Endothelial cell of umbilical vein (primary cell): ENCODE measurements at regions not wholly inside any gene's neighbourhood (a gene's known extent, or its start where the extent isn't known, plus 50 kb on each side); places are given as distances from the start of the nearest gene placed in this dataset.

Experiments
- BruUV-seq: library from RNA; stranded (reverse); fragments of 400-500 nt; replicated peaks from 2 replicates; lab custom pipeline; 2021; lab: Mats Ljungman, UMichigan
- CTCF ChIA-PET: fragments of 300-600, 350-600 bp; sonication (Branson Sonifier 250); formaldehyde crosslinking; loops from one replicate; lab custom pipeline; 2021; ENCODE audit warnings: antibody characterized with exemption, inconsistent platforms; lab: Charles Lee
- POLR2A ChIA-PET: fragments of 300-600, 350-600 bp; sonication (Branson Sonifier 250); formaldehyde crosslinking; loops from one replicate; lab custom pipeline; 2021; ENCODE audit warnings: antibody characterized with exemption, inconsistent platforms; lab: Charles Lee
- DNase-seq: peaks from one replicate; pipeline ENCODE4 v3.0.0-alpha.2; 2011; ENCODE audit warnings: low read depth, low spot score
- FAIRE-seq: peaks from 2 replicates; lab custom pipeline; 2011; peaks lifted over from hg19 to GRCh38; lab: Jason Lieb, UNC
- H2AFZ ChIP-seq: 2 replicates; pipeline ENCODE4 v1.6.0; 2012; ENCODE audit warnings: low read depth, low read length, control low read depth, inconsistent platforms
- H3K27ac ChIP-seq: 2 replicates; pipeline ENCODE4 v1.5.1; 2011; ENCODE audit warnings: low read depth, mild to moderate bottlenecking, control low read depth, low read length, moderate library complexity; ENCODE audit not compliant: insufficient read depth
- H3K27me3 ChIP-seq, 2 experiments: 2 replicates each; pipeline versions ENCODE4 v1.6.0 to v1.6.1; 2011; ENCODE audit warnings: low read length in 2 of 2, mixed read lengths in 1 of 2; ENCODE audit not compliant: control insufficient read depth in 2 of 2, insufficient read depth in 2 of 2
- H3K36me3 ChIP-seq, 2 experiments: 2 replicates in 1 of 2; 3 replicates in 1 of 2; pipeline ENCODE4 v1.5.1; 2011; ENCODE audit warnings: low read length in 2 of 2, mild to moderate bottlenecking in 1 of 2, moderate library complexity in 1 of 2; ENCODE audit not compliant: control insufficient read depth in 2 of 2, insufficient read depth in 2 of 2; ENCODE audit errors: extremely low read depth in 1 of 2
- H3K4me1 ChIP-seq: 3 replicates; pipeline ENCODE4 v1.5.1; 2011; ENCODE audit warnings: mild to moderate bottlenecking, low read length; ENCODE audit not compliant: control insufficient read depth, insufficient read depth; ENCODE audit errors: extremely low read depth
- H3K4me2 ChIP-seq: 2 replicates; pipeline ENCODE4 v1.6.1; 2011; ENCODE audit warnings: low read length, control low read depth, mixed read lengths; ENCODE audit not compliant: insufficient read depth
- H3K4me3 ChIP-seq, 3 experiments: fragments of 200-600 bp in 1 of 3; sonication (generic), shearing (Covaris generic) in 1 of 3; replicated peaks in 1 of 3; 2 replicates each; pipeline ENCODE4 v1.5.1; 2011 to 2016; ENCODE audit warnings: control low read depth in 3 of 3, low read length in 3 of 3, mild to moderate bottlenecking in 2 of 3, inconsistent platforms in 1 of 3, low read depth in 1 of 3, moderate library complexity in 1 of 3; ENCODE audit not compliant: insufficient read depth in 1 of 3
- H3K79me2 ChIP-seq: 2 replicates; pipeline ENCODE4 v1.6.0; 2012; ENCODE audit warnings: low read length, inconsistent platforms; ENCODE audit not compliant: control insufficient read depth, insufficient read depth
- H3K9ac ChIP-seq: replicated peaks from 2 replicates; pipeline ENCODE3; 2011; ENCODE audit warnings: low read length, control low read depth; ENCODE audit not compliant: insufficient read depth; ENCODE audit errors: extremely low read depth
- H3K9me1 ChIP-seq: replicated peaks from 3 replicates; pipeline ENCODE4 v1.6.0; 2011; ENCODE audit warnings: mild to moderate bottlenecking, low read length; ENCODE audit not compliant: control insufficient read depth, insufficient read depth; ENCODE audit errors: extremely low read depth
- H3K9me3 ChIP-seq: replicated peaks from 2 replicates; pipeline ENCODE4 v1.5.1; 2012; ENCODE audit warnings: low read length, inconsistent platforms; ENCODE audit not compliant: control insufficient read depth, insufficient read depth
- H4K20me1 ChIP-seq: replicated peaks from 2 replicates; pipeline ENCODE3; 2011; ENCODE audit warnings: mild to moderate bottlenecking, low read length; ENCODE audit not compliant: control insufficient read depth, insufficient read depth; ENCODE audit errors: extremely low read depth
- EZH2 ChIP-seq: IDR thresholded peaks from 2 replicates; pipeline ENCODE4 v1.6.1; 2012; ENCODE audit warnings: borderline replicate concordance, low read depth, mild to moderate bottlenecking, moderate library complexity, low read length, inconsistent platforms; ENCODE audit not compliant: severe bottlenecking
- FOS ChIP-seq: IDR thresholded peaks from 2 replicates; pipeline ENCODE4 v1.6.1; 2011; ENCODE audit warnings: mild to moderate bottlenecking, low read length, moderate library complexity, borderline replicate concordance; ENCODE audit not compliant: insufficient read depth
- GATA2 ChIP-seq: IDR thresholded peaks from 2 replicates; pipeline ENCODE4 v1.7.0; 2011; ENCODE audit warnings: low read depth, mild to moderate bottlenecking, moderate library complexity, mixed read lengths, low read length; ENCODE audit not compliant: insufficient read length, insufficient read depth
- JUN ChIP-seq: IDR thresholded peaks from 2 replicates; pipeline ENCODE4 v1.6.1; 2011; ENCODE audit warnings: borderline replicate concordance, low read depth; ENCODE audit not compliant: insufficient read length, insufficient read depth
- MYC ChIP-seq: IDR thresholded peaks from one replicate; pipeline ENCODE4 v1.6.1; 2011; ENCODE audit warnings: mild to moderate bottlenecking, low read depth, low read length
- POLR2A ChIP-seq: IDR thresholded peaks from 2 replicates; pipeline ENCODE4 v1.6.1; 2012; ENCODE audit warnings: low read depth, mild to moderate bottlenecking, control low read depth, low read length
- POLR2AphosphoS5 ChIP-seq: IDR thresholded peaks from 2 replicates; pipeline ENCODE4 v1.6.1; 2012; ENCODE audit warnings: low read depth, mild to moderate bottlenecking, control low read depth, low read length, moderate library complexity; ENCODE audit not compliant: insufficient read depth
- dilution Hi-C: fragments of 300-500 bp; cut with MboI; formaldehyde crosslinking; loops from one replicate; pipeline ENCODE4 v1.15.0; 2019; ENCODE audit warnings: low sequenced_read_pairs; ENCODE audit not compliant: extremely low pct_ligation_motif_present
- intact Hi-C: fragments of 100-400 bp; cut with micrococcal nuclease; formaldehyde crosslinking; loops from one replicate; pipeline ENCODE4 v1.10.0; 2022
- TF ChIP-seq, protein P1 (sequence below), 2 donors: IDR thresholded peaks; 1 replicate in 1 of 2; 2 replicates in 1 of 2; pipeline ENCODE4 v1.5.1; 2011; ENCODE audit warnings: low read length in 2 of 2, mild to moderate bottlenecking in 2 of 2, moderate library complexity in 2 of 2, control low read depth in 1 of 2, inconsistent platforms in 1 of 2, low read depth in 1 of 2; ENCODE audit not compliant: insufficient read depth in 1 of 2; ENCODE audit errors: extremely low read depth in 1 of 2
- TF ChIP-seq, protein P2 (sequence below): IDR thresholded peaks from 2 replicates; pipeline ENCODE4 v1.6.1; 2011; ENCODE audit not compliant: insufficient read depth, insufficient read length

DNA sequence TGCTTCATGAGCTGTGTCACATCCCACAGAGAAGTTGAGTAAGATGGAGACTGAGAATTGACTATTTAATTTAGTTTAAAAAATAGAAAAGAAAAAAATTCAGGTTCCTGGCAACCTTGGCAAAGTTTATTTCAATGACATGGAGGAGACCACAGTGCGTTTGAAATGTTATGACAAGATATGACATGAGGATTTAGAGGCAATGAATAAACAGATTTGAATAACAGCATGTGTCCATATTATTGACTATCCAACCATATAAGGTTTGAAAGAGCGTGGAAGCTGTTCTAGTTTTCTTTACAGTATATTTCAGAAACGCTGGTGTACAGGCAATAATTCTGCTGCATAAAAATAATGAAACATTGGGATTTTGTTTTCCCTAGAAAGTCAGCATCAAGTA, 303.9 kb downstream of the SMOC2 start:
- no peak overlapping the region for H2AFZ ChIP-seq
- intact Hi-C loops (no loop called here), dilution Hi-C loops (no loop called here)
- no TSS peak for BruUV-seq
- no peaks in the 10 kb centered on the region for H3K36me3 ChIP-seq
- no peak overlapping the region for H3K4me2 ChIP-seq
- ChIA-PET CTCF (interaction anchor here (1.1 kb wide), 1 partner anchor 8 kb away, joined by 3 read pairs; no protein-coding TSS in a partner anchor), POLR2A (no interaction called here)
- H3K27ac ChIP-seq, result no peak overlapping the region
- no peaks in the 10 kb centered on the region for H3K27me3 ChIP-seq
- no peaks in the 10 kb centered on the region for H3K79me2 ChIP-seq
- TF ChIP-seq JUN (no peak), EZH2 (no peak)
- H3K9me3 ChIP-seq, result peaks cover 2% of the 10 kb centered on the region
- FAIRE-seq (no peak), DNase-seq (no peak)
- H4K20me1 ChIP-seq, result no peaks in the 10 kb centered on the region
- no peak overlapping the region for H3K9ac ChIP-seq
- H3K4me1 ChIP-seq, result no peaks in the 10 kb centered on the region
- H3K4me3 ChIP-seq, result no peak overlapping the region
- no peaks in the 10 kb centered on the region for H3K9me1 ChIP-seq

DNA sequence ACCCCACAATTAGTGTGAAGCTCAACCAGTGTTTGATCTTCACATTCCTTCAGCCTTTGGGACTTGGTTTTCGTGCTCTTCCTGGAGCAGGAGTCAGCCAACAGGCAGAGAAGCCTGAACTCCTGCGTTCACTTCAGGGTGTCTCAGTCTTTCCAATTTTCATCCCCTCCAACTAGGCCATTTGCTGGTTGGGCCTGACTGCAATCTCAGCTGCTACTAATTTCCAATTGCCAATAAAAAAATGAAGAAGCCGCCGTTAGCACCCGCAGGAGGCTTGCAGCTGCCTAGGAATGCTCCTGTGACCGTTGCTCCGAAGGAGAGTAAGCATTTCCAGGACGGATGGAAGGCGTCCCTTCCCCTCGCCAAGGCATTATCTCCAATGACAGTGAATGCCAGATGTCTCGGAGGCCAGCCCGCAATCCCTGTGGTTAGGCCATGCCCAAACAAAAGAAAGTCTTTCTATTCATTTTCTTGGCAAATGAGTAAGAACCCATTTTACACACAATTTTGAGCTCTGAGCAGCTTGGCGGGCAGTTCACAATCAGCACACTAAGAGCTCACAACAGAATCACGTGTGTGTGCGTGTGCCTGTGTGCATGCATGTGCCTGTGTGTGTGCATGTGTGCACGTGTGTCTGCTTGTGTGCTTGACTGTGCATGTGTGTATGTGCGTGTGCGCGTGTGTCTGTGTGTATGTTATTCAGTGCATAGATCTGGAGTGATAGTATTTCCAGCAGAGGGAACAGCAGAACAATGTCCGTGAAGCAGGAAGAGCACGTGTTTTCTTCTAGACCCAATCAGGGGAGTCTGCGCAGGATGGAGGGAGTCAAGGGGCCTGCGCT, 301.2 kb downstream of the SMOC2 start:
- Histone ChIP-seq H4K20me1 (no peaks in the 10 kb centered on the region), H3K9me1 (no peaks in the 10 kb centered on the region), H3K9me3 (peaks cover 4% of the 10 kb centered on the region), H3K79me2 (no peaks in the 10 kb centered on the region), H3K27me3 (no peaks in the 10 kb centered on the region), H3K4me3 (no peak overlapping the region), H3K9ac (no peak overlapping the region), H2AFZ (no peak overlapping the region), H3K36me3 (no peaks in the 10 kb centered on the region), H3K4me1 (no peaks in the 10 kb centered on the region), H3K27ac (no peak overlapping the region), H3K4me2 (no peak overlapping the region)
- ChIA-PET POLR2A (no interaction called here), CTCF (no interaction called here)
- dilution Hi-C loops (no loop called here), intact Hi-C loops (no loop called here)
- BruUV-seq, result no TSS peak
- FAIRE-seq (no peak), DNase-seq (no peak)
- no peak for TF ChIP-seq EZH2
- TF ChIP-seq POLR2AphosphoS5, result no peak
- no peak for TF ChIP-seq FOS
- TF ChIP-seq, protein P1, sequence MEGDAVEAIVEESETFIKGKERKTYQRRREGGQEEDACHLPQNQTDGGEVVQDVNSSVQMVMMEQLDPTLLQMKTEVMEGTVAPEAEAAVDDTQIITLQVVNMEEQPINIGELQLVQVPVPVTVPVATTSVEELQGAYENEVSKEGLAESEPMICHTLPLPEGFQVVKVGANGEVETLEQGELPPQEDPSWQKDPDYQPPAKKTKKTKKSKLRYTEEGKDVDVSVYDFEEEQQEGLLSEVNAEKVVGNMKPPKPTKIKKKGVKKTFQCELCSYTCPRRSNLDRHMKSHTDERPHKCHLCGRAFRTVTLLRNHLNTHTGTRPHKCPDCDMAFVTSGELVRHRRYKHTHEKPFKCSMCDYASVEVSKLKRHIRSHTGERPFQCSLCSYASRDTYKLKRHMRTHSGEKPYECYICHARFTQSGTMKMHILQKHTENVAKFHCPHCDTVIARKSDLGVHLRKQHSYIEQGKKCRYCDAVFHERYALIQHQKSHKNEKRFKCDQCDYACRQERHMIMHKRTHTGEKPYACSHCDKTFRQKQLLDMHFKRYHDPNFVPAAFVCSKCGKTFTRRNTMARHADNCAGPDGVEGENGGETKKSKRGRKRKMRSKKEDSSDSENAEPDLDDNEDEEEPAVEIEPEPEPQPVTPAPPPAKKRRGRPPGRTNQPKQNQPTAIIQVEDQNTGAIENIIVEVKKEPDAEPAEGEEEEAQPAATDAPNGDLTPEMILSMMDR (IDR thresholded peaks at IDR 0.05; ENCODE audit: extremely low read depth in 1 of 2, insufficient read depth in 1 of 2, low read depth in 1 of 2, low read length in 2 of 2), result no peak
- TF ChIP-seq POLR2A, result no peak
- TF ChIP-seq, protein P2, sequence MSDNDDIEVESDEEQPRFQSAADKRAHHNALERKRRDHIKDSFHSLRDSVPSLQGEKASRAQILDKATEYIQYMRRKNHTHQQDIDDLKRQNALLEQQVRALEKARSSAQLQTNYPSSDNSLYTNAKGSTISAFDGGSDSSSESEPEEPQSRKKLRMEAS, result no peak
- TF ChIP-seq JUN, result no peak
- TF ChIP-seq GATA2, result no peak
- no peak for TF ChIP-seq MYC
